ENCODE measurements at regions not wholly inside any gene's neighbourhood (a gene's known extent, or its start where the extent isn't known, plus 50 kb on each side); places are given as distances from the start of the nearest gene placed in this dataset.

- Mint-ChIP-seq H3K4me1 (peaks cover 36% of the 10 kb centered on the region), H3K27me3 (ENCODE audit: insufficient read depth) (no peaks in the 10 kb centered on the region), H3K4me3 (no peak overlapping the region), H3K9me3 (no peaks in the 10 kb centered on the region), H3K27ac (no peak overlapping the region), H3K36me3 (ENCODE audit: low read depth) (no peaks in the 10 kb centered on the region)
- H3K9me3 ChIP-seq (ENCODE audit: control insufficient read depth, low read length): no peaks in the 10 kb centered on the region
- H3K36me3 ChIP-seq (ENCODE audit: control insufficient read depth, insufficient read depth, low read length): no peaks in the 10 kb centered on the region
- H3K4me1 ChIP-seq (ENCODE audit: control insufficient read depth, insufficient read depth, low read length): peaks cover 13% of the 10 kb centered on the region
- TF ChIP-seq CTCF (conservative IDR thresholded peaks at IDR 0.05): no peak
- DNase-seq: no peak
- no peak overlapping the region for H3K4me3 ChIP-seq (ENCODE audit: low read length)
- no peak overlapping the region for H3K27ac ChIP-seq (ENCODE audit: low read depth, low read length)
- WGBS, 2 experiments (ENCODE audit: insufficient coverage in 1 of 2, insufficient read length in 1 of 2): 91 to 92% methylated on average over 4 of the region's 4 CpGs
- no peaks in the 10 kb centered on the region for H3K27me3 ChIP-seq (ENCODE audit: control insufficient read depth, insufficient read depth, low read length, poor library complexity, severe bottlenecking)
- H3K9ac ChIP-seq (ENCODE audit: extremely low read depth, low read length, poor library complexity, severe bottlenecking): no peak overlapping the region
These were observed 1631.4 kb upstream of the TENM4 start for GRCh38 chr11:81072273-81072672.

GRCh38 chr11:81071606-81072005 is 1630.8 kb upstream of the TENM4 start:
- Mint-ChIP-seq H3K27me3 (ENCODE audit: insufficient read depth) (no peaks in the 10 kb centered on the region), H3K36me3 (ENCODE audit: low read depth) (no peaks in the 10 kb centered on the region), H3K4me3 (no peak overlapping the region), H3K9me3 (no peaks in the 10 kb centered on the region), H3K4me1 (peaks cover 36% of the 10 kb centered on the region), H3K27ac (peak overlapping the region; percentile 66)
- no peaks in the 10 kb centered on the region for H3K36me3 ChIP-seq (ENCODE audit: control insufficient read depth, insufficient read depth, low read length)
- DNase-seq: no peak
- H3K4me3 ChIP-seq (ENCODE audit: low read length): no peak overlapping the region
- peaks cover 13% of the 10 kb centered on the region for H3K4me1 ChIP-seq (ENCODE audit: control insufficient read depth, insufficient read depth, low read length)
- H3K9me3 ChIP-seq (ENCODE audit: control insufficient read depth, low read length): no peaks in the 10 kb centered on the region
- WGBS, 2 experiments (ENCODE audit: insufficient coverage in 1 of 2, insufficient read length in 1 of 2): 69 to 86% methylated on average over 2 to 5 of the region's 5 CpGs
- no peaks in the 10 kb centered on the region for H3K27me3 ChIP-seq (ENCODE audit: control insufficient read depth, insufficient read depth, low read length, poor library complexity, severe bottlenecking)
- H3K9ac ChIP-seq (ENCODE audit: extremely low read depth, low read length, poor library complexity, severe bottlenecking): no peak overlapping the region
- H3K27ac ChIP-seq (ENCODE audit: low read depth, low read length): no peak overlapping the region
- no peak for TF ChIP-seq CTCF (conservative IDR thresholded peaks at IDR 0.05)

GRCh38 chr11:81070948-81071347 is 1630.1 kb upstream of the TENM4 start:
- Mint-ChIP-seq H3K27ac (peak overlapping the region; percentile 66), H3K36me3 (ENCODE audit: low read depth) (no peaks in the 10 kb centered on the region), H3K4me3 (no peak overlapping the region), H3K27me3 (ENCODE audit: insufficient read depth) (no peaks in the 10 kb centered on the region), H3K9me3 (no peaks in the 10 kb centered on the region), H3K4me1 (peaks cover 37% of the 10 kb centered on the region)
- Histone ChIP-seq H3K9me3 (ENCODE audit: control insufficient read depth, low read length) (no peaks in the 10 kb centered on the region), H3K4me1 (ENCODE audit: control insufficient read depth, insufficient read depth, low read length) (peaks cover 13% of the 10 kb centered on the region), H3K36me3 (ENCODE audit: control insufficient read depth, insufficient read depth, low read length) (no peaks in the 10 kb centered on the region), H3K27ac (ENCODE audit: low read depth, low read length) (no peak overlapping the region), H3K27me3 (ENCODE audit: control insufficient read depth, insufficient read depth, low read length, poor library complexity, severe bottlenecking) (no peaks in the 10 kb centered on the region), H3K4me3 (ENCODE audit: low read length) (no peak overlapping the region), H3K9ac (ENCODE audit: extremely low read depth, low read length, poor library complexity, severe bottlenecking) (no peak overlapping the region)
- WGBS, 2 experiments (ENCODE audit: insufficient coverage in 1 of 2, insufficient read length in 1 of 2): 85 to 89% methylated on average over 3 to 4 of the region's 4 CpGs
- DNase-seq: no peak
- no peak for TF ChIP-seq CTCF (conservative IDR thresholded peaks at IDR 0.05)

All from endodermal cell (in vitro differentiated cells).